B cell (primary cell): ENCODE measurements at regions not wholly inside any gene's neighbourhood (a gene's known extent, or its start where the extent isn't known, plus 50 kb on each side); places are given as distances from the start of the nearest gene placed in this dataset.

ENCODE experiments used
- EZH2 ChIP-seq: IDR thresholded peaks from 2 replicates; pipeline ENCODE4 v1.6.1; 2012; ENCODE audit warnings: borderline replicate concordance, low read depth, mild to moderate bottlenecking, moderate library complexity, low read length; ENCODE audit not compliant: insufficient read depth, poor library complexity, severe bottlenecking
- TF ChIP-seq, protein P1 (sequence below): fragments of 200-600 bp; IDR thresholded peaks from one replicate; pipeline ENCODE4 v1.8.0; 2022; ENCODE audit warnings: antibody characterized with exemption, mild to moderate bottlenecking

DNA sequence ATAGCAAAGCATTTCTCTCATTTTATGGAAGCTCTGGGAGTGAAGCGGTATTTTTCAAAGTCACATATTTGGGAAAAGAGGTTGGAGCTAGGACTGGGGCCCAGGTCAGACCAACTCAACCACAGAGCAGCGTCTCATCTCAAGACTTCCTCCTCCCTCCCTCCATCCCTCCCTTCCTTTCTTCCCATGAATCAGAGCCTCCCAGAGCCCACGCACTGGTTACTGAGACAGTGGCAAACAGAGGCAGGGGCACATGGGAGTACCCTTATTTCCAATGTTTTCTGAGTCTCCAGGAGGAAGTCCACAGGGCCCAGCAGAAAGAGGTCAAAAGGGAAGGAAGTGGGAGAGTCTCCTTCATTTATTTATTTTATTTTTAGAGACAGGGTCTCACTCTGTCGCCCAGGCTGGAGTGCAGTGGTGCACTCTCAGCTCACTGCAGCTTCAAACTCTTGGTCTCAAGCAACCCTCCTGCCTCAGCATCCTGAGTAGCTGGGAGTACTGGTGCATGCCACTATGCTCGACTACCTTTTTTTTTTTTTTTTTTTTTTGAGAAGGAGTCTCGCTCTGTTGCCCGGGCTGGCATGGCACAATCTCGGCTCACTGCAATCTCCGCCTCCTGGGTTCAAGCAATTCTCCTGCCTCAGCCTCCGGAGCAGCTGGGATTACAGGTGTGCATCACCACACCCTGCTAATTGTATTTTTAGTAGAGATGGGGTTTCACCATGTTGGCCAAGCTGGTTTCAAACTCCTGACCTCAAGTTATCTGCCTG lies 52.5 kb upstream of the CDKN2AIPNL start:
- TF ChIP-seq, protein P1, sequence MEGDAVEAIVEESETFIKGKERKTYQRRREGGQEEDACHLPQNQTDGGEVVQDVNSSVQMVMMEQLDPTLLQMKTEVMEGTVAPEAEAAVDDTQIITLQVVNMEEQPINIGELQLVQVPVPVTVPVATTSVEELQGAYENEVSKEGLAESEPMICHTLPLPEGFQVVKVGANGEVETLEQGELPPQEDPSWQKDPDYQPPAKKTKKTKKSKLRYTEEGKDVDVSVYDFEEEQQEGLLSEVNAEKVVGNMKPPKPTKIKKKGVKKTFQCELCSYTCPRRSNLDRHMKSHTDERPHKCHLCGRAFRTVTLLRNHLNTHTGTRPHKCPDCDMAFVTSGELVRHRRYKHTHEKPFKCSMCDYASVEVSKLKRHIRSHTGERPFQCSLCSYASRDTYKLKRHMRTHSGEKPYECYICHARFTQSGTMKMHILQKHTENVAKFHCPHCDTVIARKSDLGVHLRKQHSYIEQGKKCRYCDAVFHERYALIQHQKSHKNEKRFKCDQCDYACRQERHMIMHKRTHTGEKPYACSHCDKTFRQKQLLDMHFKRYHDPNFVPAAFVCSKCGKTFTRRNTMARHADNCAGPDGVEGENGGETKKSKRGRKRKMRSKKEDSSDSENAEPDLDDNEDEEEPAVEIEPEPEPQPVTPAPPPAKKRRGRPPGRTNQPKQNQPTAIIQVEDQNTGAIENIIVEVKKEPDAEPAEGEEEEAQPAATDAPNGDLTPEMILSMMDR = no peak
- no peak for TF ChIP-seq EZH2
